Amniotic epithelial cell (primary cell): ENCODE measurements at regions not wholly inside any gene's neighbourhood (a gene's known extent, or its start where the extent isn't known, plus 50 kb on each side); places are given as distances from the start of the nearest gene placed in this dataset.
"Not testable (repeated sequence)": the region's sequence is repeated elsewhere in the genome, so short reads cannot be mapped to it uniquely, and the experiment has no call there.

Source experiments
- DNase-seq: peaks from one replicate; pipeline ENCODE4 v3.0.0-alpha.2; 2010; ENCODE audit warnings: low read depth

- DNase-seq, result peak; percentile 44
Observed at GRCh38 chr6:159594106-159594749, 98.8 kb downstream of the SOD2 start.

GRCh38 chr6:159590835-159591234 is 102.2 kb downstream of the SOD2 start:
- DNase-seq, result no peak

GRCh38 chr6:159586684-159587083 is 106.4 kb downstream of the SOD2 start:
- DNase-seq, result no peak

GRCh38 chr6:159582736-159583135 is 110.3 kb downstream of the SOD2 start:
- DNase-seq, result no peak

- no peak for DNase-seq
Observed at GRCh38 chr6:159578629-159579028, 114.4 kb downstream of the SOD2 start.

- DNase-seq, result no peak
Observed at GRCh38 chr6:159577564-159577963, 115.5 kb downstream of the SOD2 start.

GRCh38 chr6:159572439-159573110 is 120.5 kb downstream of the SOD2 start:
- DNase-seq, result no peak

GRCh38 chr6:159565181-159565710 is 127.8 kb downstream of the SOD2 start:
- no peak for DNase-seq

- DNase-seq, result no peak
Observed at GRCh38 chr6:159564456-159564855, 128.6 kb downstream of the SOD2 start.

- no peak for DNase-seq
Observed at GRCh38 chr6:159557031-159557430, 136.0 kb downstream of the SOD2 start.

GRCh38 chr6:159555082-159555875 is 137.8 kb downstream of the SOD2 start:
- DNase-seq, result no peak

GRCh38 chr6:159541296-159541695 is 151.7 kb downstream of the SOD2 start:
- no peak for DNase-seq

GRCh38 chr6:159540883-159541282 is 152.2 kb downstream of the SOD2 start:
- no peak for DNase-seq

- DNase-seq, result no peak
Observed at GRCh38 chr6:159540152-159540551, 152.9 kb downstream of the SOD2 start.

- not testable (repeated sequence) for DNase-seq
Observed at GRCh38 chr6:159538031-159538430, 155.0 kb downstream of the SOD2 start.

- DNase-seq, result no peak
Observed at GRCh38 chr6:159535656-159536350, 157.2 kb downstream of the SOD2 start.

- no peak for DNase-seq
Observed at GRCh38 chr6:159533568-159533967, 159.5 kb downstream of the SOD2 start.

- no peak for DNase-seq
Observed at GRCh38 chr6:159533016-159533415, 160.0 kb downstream of the SOD2 start.

- DNase-seq, result no peak
Observed at GRCh38 chr6:159532155-159532554, 160.9 kb downstream of the SOD2 start.

- no peak for DNase-seq
Observed at GRCh38 chr6:159529934-159530333, 163.1 kb downstream of the SOD2 start.

GRCh38 chr6:159527351-159527750 is 165.7 kb downstream of the SOD2 start:
- DNase-seq, result no peak

- no peak for DNase-seq
Observed at GRCh38 chr6:159525445-159526025, 167.5 kb downstream of the SOD2 start.
